D721Med (cell line): ENCODE measurements at regions not wholly inside any gene's neighbourhood (a gene's known extent, or its start where the extent isn't known, plus 50 kb on each side); places are given as distances from the start of the nearest gene placed in this dataset.

Experiments
- DNase-seq: peaks from one replicate; pipeline ENCODE4 v3.0.0; 2011; ENCODE audit warnings: low spot score; ENCODE audit not compliant: insufficient read length
- FAIRE-seq: peaks from 2 replicates; lab custom pipeline; 2011; peaks lifted over from hg19 to GRCh38; lab: Jason Lieb, UNC
- TF ChIP-seq, protein P1 (sequence below): IDR thresholded peaks from 2 replicates; pipeline ENCODE4 v1.5.1; 2012; ENCODE audit warnings: mild to moderate bottlenecking, control low read depth; ENCODE audit not compliant: insufficient read depth; ENCODE audit errors: missing control alignments

DNA sequence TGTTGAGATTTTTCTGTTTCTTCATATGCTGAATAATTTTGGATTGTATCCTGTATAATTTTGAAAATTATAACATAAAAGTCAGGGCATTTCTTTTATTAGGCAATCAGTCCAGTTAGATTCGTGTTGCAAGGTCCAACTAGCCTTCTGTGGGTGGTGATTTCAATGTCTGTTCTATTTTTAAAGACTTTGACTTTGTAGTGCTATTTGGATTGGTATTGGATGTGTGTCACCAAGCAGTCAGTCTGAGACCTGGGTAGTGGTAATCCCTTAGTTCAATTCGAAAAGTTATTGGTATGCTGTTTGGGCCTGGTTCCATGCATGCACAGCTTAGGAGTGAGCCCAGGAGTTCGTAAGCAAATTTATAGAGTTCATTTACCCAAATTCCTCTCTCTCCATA, 82.2 kb downstream of the EPDR1 start:
- no peak for DNase-seq
- no peak for FAIRE-seq
- TF ChIP-seq, protein P1, sequence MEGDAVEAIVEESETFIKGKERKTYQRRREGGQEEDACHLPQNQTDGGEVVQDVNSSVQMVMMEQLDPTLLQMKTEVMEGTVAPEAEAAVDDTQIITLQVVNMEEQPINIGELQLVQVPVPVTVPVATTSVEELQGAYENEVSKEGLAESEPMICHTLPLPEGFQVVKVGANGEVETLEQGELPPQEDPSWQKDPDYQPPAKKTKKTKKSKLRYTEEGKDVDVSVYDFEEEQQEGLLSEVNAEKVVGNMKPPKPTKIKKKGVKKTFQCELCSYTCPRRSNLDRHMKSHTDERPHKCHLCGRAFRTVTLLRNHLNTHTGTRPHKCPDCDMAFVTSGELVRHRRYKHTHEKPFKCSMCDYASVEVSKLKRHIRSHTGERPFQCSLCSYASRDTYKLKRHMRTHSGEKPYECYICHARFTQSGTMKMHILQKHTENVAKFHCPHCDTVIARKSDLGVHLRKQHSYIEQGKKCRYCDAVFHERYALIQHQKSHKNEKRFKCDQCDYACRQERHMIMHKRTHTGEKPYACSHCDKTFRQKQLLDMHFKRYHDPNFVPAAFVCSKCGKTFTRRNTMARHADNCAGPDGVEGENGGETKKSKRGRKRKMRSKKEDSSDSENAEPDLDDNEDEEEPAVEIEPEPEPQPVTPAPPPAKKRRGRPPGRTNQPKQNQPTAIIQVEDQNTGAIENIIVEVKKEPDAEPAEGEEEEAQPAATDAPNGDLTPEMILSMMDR: no peak

DNA sequence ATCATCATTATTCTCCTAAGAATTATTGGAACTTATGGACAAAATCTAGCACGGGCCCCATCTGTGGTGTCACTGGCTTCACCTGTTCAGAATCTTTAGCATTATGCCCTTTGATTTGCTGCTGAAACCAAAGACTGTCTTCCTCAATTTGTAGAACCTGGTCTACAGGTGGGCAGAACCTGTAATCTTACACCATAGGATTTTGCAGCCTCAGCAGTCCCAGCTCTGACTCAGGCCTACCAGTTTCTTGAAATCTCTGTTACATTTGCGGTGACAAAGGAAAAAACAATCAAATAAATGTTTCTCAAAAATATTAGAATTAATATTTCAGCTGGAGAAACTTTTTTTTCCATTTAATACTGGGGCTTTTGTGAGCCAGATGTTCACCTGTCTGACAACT, 86.1 kb downstream of the EPDR1 start:
- TF ChIP-seq, protein P1: no peak
- DNase-seq: no peak
- FAIRE-seq: no peak

DNA sequence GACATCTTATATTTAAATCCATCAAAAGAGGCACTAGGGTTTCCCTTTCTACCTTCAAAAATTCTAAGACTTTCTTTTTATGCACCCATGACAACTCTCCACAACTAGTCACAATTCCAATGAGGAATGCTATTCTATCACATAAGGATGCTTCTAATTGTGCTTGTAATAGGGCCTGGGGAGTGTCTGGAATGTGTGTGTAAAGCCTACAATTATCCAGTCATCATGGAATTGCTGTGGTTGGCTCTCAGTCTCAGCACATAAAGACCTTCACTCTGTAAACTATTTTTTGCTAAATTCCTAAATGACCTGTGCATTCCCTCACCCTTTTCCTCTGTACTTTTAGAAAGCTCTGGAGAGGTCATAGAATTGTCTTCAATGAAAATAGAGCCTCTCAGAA, 86.7 kb downstream of the EPDR1 start:
- DNase-seq (no peak), FAIRE-seq (no peak)
- TF ChIP-seq, protein P1: no peak

DNA sequence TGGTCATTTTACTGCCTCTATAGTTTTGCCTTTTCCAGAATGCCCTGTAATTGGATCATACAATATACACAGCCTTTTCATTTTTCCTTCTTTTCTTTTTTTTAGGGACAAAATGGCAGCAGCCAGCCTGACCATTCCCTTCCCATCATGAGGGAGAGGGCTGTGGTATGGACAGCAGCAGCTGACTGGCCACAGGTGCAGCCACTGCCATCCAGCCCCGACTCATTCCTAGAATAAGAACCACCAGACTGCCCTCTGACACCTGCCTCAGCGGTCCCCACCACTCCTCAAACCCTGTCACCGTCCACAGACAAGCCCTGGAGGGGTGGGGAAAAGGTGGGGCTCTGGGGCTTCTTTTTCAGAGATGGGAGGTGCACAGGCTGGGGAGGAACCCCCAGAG, 92.8 kb downstream of the EPDR1 start:
- TF ChIP-seq, protein P1: no peak
- DNase-seq (no peak), FAIRE-seq (no peak)

DNA sequence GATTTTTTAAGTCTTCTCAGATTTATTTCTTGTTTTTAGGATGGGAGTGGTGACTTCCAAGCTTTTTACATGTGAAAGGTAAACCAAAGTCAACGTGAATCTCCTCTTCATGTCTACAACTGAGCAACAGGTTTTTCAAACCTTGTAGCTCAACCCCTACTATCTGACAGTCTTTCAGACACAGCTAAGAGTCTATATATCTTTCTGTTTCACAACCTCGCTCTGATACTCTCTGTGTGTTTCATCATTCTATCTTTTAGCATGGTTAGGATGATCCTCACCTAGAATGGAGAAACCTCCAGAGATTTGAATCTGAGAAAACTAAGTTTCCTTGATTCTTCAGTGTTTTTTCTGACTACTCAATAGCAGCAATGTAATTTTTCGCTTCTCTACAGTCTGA, 96.1 kb downstream of the EPDR1 start:
- no peak for DNase-seq
- TF ChIP-seq, protein P1: no peak
- no peak for FAIRE-seq

DNA sequence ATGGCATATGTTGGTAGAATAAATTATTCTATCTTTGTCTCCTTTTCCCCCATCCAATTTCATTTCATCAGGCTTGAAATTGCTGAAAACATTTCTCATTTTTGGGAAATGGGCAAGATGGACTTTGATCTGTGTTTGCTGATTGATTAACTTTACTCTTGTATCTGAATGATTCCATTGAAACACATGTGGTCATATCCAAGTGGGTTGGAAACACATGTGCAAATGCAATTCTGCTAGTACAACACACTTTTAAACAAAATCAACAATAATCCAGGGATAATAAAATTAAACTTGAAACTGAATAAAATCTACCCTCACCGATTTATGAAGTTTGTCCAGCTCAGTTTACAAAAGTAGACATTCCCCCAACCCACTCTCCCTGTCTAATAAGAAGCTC, 96.9 kb downstream of the EPDR1 start:
- FAIRE-seq: no peak
- no peak for DNase-seq
- TF ChIP-seq, protein P1: no peak

DNA sequence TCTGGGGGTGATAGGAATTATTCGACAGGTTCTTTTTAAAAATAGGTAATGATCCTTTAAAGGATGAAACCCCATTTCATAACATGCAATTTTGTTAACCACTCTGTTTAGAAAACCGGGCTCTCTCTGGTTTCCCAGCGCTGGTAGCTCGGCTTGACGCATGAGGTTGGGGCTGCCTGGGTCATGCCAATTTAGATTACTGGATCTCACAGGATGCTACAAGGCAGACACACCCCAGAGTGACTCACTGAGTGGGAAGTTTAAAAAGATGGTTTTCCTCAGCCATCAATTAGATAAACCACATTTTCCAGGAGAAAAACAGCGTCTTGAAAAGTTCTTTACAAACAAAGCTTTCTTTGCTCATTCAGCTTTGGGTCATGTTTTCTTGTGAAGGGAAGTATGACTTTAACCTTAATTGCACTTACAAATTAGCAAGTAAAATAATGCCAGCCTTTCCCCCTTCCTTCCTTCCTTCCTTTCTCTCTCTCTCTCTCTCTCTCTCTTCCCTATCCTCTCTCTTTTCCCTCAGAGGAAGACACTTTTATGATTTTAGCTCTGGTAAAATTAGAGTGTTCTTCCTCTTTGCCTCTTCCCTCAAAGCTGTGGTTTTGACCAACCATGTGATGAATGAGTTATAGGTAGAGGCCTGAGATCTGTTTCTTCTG, 99.8 kb downstream of the EPDR1 start:
- FAIRE-seq (no peak), DNase-seq (no peak)
- TF ChIP-seq, protein P1: no peak
